ENCODE measurements at regions not wholly inside any gene's neighbourhood (a gene's known extent, or its start where the extent isn't known, plus 50 kb on each side); places are given as distances from the start of the nearest gene placed in this dataset.

DNA sequence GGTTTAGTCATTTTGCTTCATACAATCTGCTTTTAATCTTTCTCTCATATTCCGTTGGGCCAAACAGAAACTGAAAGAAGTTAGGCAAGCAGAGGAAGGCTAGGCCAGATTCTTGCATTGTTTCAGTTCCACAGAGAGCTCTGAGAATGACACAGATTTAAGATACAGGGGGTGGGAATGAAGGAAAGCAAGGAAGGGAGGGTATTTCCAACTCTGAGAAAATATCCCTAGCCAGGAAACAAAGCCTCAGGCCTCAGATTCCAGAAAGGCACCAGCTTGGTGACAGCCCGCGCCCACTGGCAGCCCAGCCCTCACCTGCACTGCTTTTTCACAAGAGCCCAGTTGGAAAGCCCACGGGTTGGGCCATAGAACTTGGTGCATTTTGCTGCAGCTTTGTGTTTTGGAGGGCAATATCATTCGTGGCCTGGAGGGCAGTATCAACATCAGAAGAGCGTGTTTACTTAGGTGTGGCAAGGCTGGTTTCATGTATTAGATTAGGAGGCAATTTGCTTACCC lies 63.5 kb downstream of the ENC1 start:
- Histone ChIP-seq H3K4me3 (no peak overlapping the region), H3K27me3 (no peaks in the 10 kb centered on the region), H3K4me1 (no peaks in the 10 kb centered on the region), H3K27ac (peak overlapping the region; percentile 28 to 29), H3K36me3 (no peaks in the 10 kb centered on the region), H3K9me3 (no peaks in the 10 kb centered on the region)
- intact Hi-C loops (cut with DNase I; ENCODE audit: low total_unique reads) = no loop called here
- DNase-seq = no peak
- no peak for TF ChIP-seq POLR2A (IDR thresholded peaks at IDR 0.05)
- TF ChIP-seq, protein P1, sequence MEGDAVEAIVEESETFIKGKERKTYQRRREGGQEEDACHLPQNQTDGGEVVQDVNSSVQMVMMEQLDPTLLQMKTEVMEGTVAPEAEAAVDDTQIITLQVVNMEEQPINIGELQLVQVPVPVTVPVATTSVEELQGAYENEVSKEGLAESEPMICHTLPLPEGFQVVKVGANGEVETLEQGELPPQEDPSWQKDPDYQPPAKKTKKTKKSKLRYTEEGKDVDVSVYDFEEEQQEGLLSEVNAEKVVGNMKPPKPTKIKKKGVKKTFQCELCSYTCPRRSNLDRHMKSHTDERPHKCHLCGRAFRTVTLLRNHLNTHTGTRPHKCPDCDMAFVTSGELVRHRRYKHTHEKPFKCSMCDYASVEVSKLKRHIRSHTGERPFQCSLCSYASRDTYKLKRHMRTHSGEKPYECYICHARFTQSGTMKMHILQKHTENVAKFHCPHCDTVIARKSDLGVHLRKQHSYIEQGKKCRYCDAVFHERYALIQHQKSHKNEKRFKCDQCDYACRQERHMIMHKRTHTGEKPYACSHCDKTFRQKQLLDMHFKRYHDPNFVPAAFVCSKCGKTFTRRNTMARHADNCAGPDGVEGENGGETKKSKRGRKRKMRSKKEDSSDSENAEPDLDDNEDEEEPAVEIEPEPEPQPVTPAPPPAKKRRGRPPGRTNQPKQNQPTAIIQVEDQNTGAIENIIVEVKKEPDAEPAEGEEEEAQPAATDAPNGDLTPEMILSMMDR (IDR thresholded peaks at IDR 0.05) = no peak

DNA sequence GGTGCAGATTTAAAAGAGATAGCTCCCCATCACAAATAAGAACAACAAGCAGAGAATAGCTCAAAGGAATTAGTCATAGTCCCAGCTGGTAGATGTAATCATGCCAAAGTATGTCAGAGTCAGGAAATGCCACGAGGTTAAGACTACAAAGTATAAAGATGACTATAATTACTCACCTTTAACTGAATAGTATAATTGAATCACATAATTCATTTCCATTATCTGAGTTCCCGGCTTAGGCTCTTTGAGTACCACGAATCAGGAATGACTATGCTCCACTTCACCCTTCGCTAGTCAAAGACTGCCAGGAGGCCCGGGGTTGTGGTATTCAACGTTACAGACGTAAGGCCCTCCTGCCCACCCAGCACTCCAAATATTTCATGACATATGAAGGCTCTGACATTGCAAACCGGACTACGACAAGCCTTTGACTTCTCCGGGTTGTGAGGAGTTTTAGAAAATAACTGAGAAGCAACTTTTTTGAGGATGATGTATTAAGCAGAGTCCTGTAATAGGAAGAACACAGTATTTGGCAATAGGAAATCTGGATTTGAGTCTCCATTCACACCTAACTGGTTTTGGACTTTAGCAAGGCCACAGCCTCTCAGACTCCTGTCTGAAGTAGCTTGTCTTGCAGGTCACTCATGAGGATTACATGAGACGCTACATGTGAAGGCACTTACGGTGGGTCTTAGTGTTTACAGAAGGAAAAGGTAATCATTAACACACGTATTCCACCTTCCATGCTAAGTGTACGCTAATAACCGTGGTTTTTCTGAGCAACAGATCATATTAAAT lies 64.6 kb downstream of the ENC1 start:
- no peak overlapping the region for H3K4me3 ChIP-seq
- no peaks in the 10 kb centered on the region for H3K36me3 ChIP-seq
- H3K9me3 ChIP-seq = no peaks in the 10 kb centered on the region
- no peaks in the 10 kb centered on the region for H3K27me3 ChIP-seq
- H3K4me1 ChIP-seq = no peaks in the 10 kb centered on the region
- TF ChIP-seq, protein P1 (IDR thresholded peaks at IDR 0.05) = no peak
- TF ChIP-seq POLR2A (IDR thresholded peaks at IDR 0.05) = no peak
- H3K27ac ChIP-seq = peak overlapping the region in 1 of 2 donors; percentile 28
- intact Hi-C loops (cut with DNase I; ENCODE audit: low total_unique reads) = no loop called here
- DNase-seq = no peak

DNA sequence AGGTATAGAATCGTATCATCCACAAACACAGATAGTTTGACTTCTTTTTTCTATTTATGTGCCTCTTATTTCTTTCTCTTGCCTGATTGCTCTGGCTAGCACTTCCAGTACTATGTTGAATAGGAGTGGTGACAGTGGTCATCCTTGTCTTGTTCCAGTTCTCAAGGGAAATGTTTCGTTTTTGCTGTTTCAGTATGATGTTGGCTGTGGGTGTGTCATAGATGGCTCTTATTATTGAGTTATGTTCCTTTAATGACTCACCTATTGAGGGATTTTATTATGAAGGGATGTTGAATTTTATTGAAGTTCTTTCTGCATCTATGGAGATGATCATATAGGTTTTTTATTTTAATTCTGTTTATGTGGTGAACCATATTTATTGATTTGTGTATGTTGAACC lies 70.3 kb downstream of the ENC1 start:
- no peak for DNase-seq
- Histone ChIP-seq H3K27me3 (no peaks in the 10 kb centered on the region), H3K36me3 (no peaks in the 10 kb centered on the region), H3K4me3 (no peak overlapping the region), H3K9me3 (no peaks in the 10 kb centered on the region), H3K4me1 (no peaks in the 10 kb centered on the region), H3K27ac (no peak overlapping the region)
- intact Hi-C loops (cut with DNase I; ENCODE audit: low total_unique reads) = no loop called here
- no peak for TF ChIP-seq POLR2A (IDR thresholded peaks at IDR 0.05)
- TF ChIP-seq, protein P1 (IDR thresholded peaks at IDR 0.05) = no peak

DNA sequence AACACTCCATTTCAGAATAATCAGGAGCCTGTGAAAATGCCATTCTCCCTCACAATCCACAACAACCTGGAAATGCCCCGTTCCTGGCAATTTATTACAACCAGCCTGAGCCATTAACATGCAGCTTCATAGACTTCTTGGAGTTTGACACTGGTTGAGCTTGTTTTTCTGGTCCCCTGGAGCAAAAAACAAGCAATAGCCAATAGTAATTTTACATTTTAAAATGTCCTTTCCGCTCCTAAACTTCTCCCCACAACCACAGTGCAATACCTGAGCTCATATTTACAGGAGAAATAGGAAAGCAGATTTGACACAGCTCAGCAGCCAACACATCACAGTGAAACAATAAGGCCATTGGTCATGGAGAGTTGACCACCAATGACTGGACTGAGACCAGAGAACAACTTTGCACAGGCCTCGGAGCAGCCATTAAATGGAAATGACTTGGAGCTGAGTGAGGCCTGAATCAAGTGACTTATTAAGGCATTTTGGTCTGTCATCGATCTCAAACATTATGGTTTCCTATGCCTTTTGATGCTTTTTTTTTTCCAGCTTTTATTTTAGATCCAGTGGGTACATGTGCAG lies 73.0 kb downstream of the ENC1 start:
- Histone ChIP-seq H3K36me3 (no peaks in the 10 kb centered on the region), H3K4me3 (no peak overlapping the region), H3K9me3 (no peaks in the 10 kb centered on the region), H3K27me3 (no peaks in the 10 kb centered on the region), H3K27ac (no peak overlapping the region), H3K4me1 (no peaks in the 10 kb centered on the region)
- TF ChIP-seq, protein P1 (IDR thresholded peaks at IDR 0.05) = no peak
- no peak for TF ChIP-seq POLR2A (IDR thresholded peaks at IDR 0.05)
- intact Hi-C loops (cut with DNase I; ENCODE audit: low total_unique reads) = no loop called here
- DNase-seq = no peak

DNA sequence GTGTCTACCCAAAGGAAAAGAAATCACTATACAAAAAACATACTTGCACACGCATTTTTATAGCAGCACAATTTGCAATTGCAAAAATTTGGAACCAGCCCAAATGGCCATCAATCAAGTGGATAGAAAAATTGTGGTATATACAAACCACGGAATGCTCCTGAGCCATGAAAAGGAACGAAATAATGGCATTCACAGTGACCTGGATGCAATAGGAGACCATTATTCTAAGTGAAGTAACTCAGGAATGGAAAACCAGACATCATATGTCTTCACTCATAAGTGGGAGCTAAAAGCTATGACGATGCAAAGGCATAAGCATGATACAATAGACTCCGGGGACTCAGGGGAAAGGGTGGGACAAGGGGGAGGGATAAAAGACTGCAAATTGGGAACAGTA lies 78.4 kb downstream of the ENC1 start:
- intact Hi-C loops (cut with DNase I; ENCODE audit: low total_unique reads) = no loop called here
- H3K27ac ChIP-seq = no peak overlapping the region
- TF ChIP-seq, protein P1 (IDR thresholded peaks at IDR 0.05) = no peak
- no peak for TF ChIP-seq POLR2A (IDR thresholded peaks at IDR 0.05)
- H3K4me3 ChIP-seq = no peak overlapping the region
- no peak for DNase-seq
- no peaks in the 10 kb centered on the region for H3K4me1 ChIP-seq
- H3K27me3 ChIP-seq = no peaks in the 10 kb centered on the region
- no peaks in the 10 kb centered on the region for H3K36me3 ChIP-seq
- no peaks in the 10 kb centered on the region for H3K9me3 ChIP-seq

Measured in uterus (tissue), 3 donors.